Esophagus squamous epithelium (tissue), 5 donors: ENCODE measurements at regions not wholly inside any gene's neighbourhood (a gene's known extent, or its start where the extent isn't known, plus 50 kb on each side); places are given as distances from the start of the nearest gene placed in this dataset.

Experiments used
- DNase-seq: peaks from one replicate; lab custom pipeline; 2025; lab: John Stamatoyannopoulos, UW
- H3K27ac ChIP-seq, 4 donors: fragments of 200-600 bp; sonication (generic); one replicate each; pipeline ENCODE4 v1.5.1; 2016 to 2019; ENCODE audit warnings: mild to moderate bottlenecking in 1 of 4
- H3K27me3 ChIP-seq, 4 donors: fragments of 200-600 bp; sonication (generic); 1 replicate in 3 of 4; 2 replicates in 1 of 4; pipeline versions ENCODE4 v1.5.1 to v1.6.0; 2017 to 2021; ENCODE audit warnings: antibody characterized with exemption in 1 of 4
- H3K36me3 ChIP-seq, 3 donors: fragments of 200-600 bp; sonication (generic); one replicate each; pipeline ENCODE4 v1.5.1; 2016 to 2019
- H3K4me1 ChIP-seq, 3 donors: fragments of 200-600 bp; sonication (generic); one replicate each; pipeline ENCODE4 v1.5.1; 2017 to 2019
- H3K4me3 ChIP-seq, 4 donors: fragments of 200-600 bp; sonication (generic); 1 replicate in 3 of 4; 2 replicates in 1 of 4; pipeline ENCODE4 v1.5.1; 2016 to 2019; ENCODE audit warnings: mild to moderate bottlenecking in 2 of 4, moderate library complexity in 1 of 4
- H3K9me3 ChIP-seq, 3 donors: fragments of 200-600 bp; sonication (generic); one replicate each; pipeline ENCODE4 v1.5.1; 2016 to 2019
- CTCF ChIP-seq, 6 experiments: fragments of 450-650 bp in 4 of 6; fragments of 200-600 bp in 2 of 6; sonication (generic) in 2 of 6; IDR thresholded peaks; one replicate each; pipeline ENCODE4 v1.5.1; 2016 to 2019; ENCODE audit warnings: antibody characterized with exemption in 6 of 6, mild to moderate bottlenecking in 4 of 6, moderate library complexity in 4 of 6
- POLR2A ChIP-seq, 4 donors: fragments of 450-650 bp; IDR thresholded peaks; one replicate each; pipeline ENCODE4 v1.6.1; 2017; ENCODE audit warnings: antibody characterized with exemption in 4 of 4, mild to moderate bottlenecking in 4 of 4, moderate library complexity in 3 of 4
- WGBS, 2 donors: methylation state at CpG; one replicate each; pipeline ENCODE4 v1.1.5; 2018; 5-methylcytosine and 5-hydroxymethylcytosine counted together
- intact Hi-C: fragments of 100-400 bp; cut with DNase I; formaldehyde crosslinking; loops from one replicate; pipeline ENCODE4 v1.15.0; 2022
- donor health status: DM: yes; HTN: yes; CAD: no.

GRCh38 chr9:134493461-134494272, 147.9 kb upstream of the COL5A1 start:
- Histone ChIP-seq H3K4me1 (peaks cover 0 to 13% (median 0%) of the 10 kb centered on the region in 3 donors), H3K27me3 (peaks cover 0 to 77% (median 0%) of the 10 kb centered on the region in 4 donors), H3K36me3 (no peaks in the 10 kb centered on the region), H3K27ac (no peak overlapping the region), H3K9me3 (no peaks in the 10 kb centered on the region), H3K4me3 (no peak overlapping the region)
- TF ChIP-seq CTCF (IDR thresholded peaks at IDR 0.05) (no peak), POLR2A (IDR thresholded peaks at IDR 0.05) (no peak)
- intact Hi-C loops = no loop called here
- DNase-seq = no peak
- 82 to 84% methylated on average over 23 to 24 of the region's 26 CpGs for WGBS, 2 donors

DNA sequence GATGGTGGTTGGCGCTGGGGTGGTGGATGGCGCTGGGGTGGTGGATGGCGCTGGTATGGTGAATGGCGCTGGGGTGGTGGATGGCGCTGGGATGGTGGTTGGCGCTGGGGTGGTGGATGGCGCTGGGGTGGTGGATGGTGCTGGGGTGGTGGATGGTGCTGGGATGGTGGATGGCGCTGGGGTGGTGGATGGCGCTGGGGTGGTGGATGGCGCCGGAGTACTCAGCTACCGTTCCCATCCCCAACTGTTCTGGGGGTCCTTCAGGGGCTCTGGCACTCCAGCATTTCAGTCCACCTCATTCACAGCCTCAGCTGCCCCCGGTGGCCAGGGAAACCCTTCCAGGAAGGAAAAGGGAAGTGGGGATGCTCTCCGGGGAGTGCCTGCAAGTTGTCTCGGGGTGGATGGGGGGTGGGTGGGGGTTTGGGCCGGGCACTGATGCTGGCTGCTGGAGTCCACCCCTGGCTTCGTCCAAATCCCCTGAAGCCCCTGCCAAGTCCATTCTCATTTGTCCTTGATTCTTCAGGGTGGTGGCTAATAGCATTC, 147.3 kb upstream of the COL5A1 start:
- Histone ChIP-seq H3K4me1 (peaks cover 0 to 13% (median 0%) of the 10 kb centered on the region in 3 donors), H3K4me3 (no peak overlapping the region), H3K9me3 (no peaks in the 10 kb centered on the region), H3K27ac (no peak overlapping the region), H3K27me3 (peaks cover 0 to 70% (median 0%) of the 10 kb centered on the region in 4 donors), H3K36me3 (no peaks in the 10 kb centered on the region)
- TF ChIP-seq POLR2A (IDR thresholded peaks at IDR 0.05) = no peak
- TF ChIP-seq CTCF (IDR thresholded peaks at IDR 0.05) = no peak
- intact Hi-C loops = no loop called here
- 82 to 87% methylated on average over 12 to 14 of the region's 17 CpGs for WGBS, 2 donors
- no peak for DNase-seq

- no peaks in the 10 kb centered on the region for H3K9me3 ChIP-seq
- H3K27me3 ChIP-seq = peaks cover 0 to 69% (median 0%) of the 10 kb centered on the region in 4 donors
- intact Hi-C loops = no loop called here
- no peak overlapping the region for H3K27ac ChIP-seq
- H3K4me1 ChIP-seq = peaks cover 0 to 13% (median 0%) of the 10 kb centered on the region in 3 donors
- no peak overlapping the region for H3K4me3 ChIP-seq
- TF ChIP-seq CTCF (IDR thresholded peaks at IDR 0.05) (no peak), POLR2A (IDR thresholded peaks at IDR 0.05) (no peak)
- H3K36me3 ChIP-seq = no peaks in the 10 kb centered on the region
- 72 to 76% methylated on average over 6 to 8 of the region's 11 CpGs for WGBS, 2 donors
- DNase-seq = no peak
These were observed 146.7 kb upstream of the COL5A1 start for GRCh38 chr9:134494905-134495304.

DNA sequence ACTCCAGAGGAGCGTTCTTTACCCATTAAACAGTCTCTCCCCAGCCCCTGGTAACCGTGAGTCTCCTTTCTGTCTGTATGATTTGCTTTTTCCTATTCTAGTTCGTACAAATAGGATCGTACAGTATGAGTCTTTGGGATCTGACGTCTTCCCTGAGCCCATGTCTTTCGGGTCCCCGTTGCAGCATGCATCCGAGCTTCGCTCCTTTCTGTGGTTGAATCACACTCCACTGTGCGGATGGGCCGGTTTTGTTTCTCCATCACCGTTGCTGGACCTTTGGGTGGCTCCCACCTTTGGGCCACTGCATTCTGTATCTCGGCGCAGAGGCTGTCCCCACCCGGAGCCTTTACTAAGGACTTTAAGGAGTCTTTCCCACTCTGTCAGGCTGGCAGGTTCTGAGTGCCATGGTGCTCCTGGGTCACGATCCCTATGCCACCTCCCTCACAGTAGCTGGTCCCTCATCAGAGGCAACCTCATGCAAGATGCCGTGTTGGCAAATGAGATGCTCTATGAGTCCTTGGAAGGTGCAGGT, 145.7 kb upstream of the COL5A1 start:
- DNase-seq = no peak
- Histone ChIP-seq H3K9me3 (no peaks in the 10 kb centered on the region), H3K4me3 (no peak overlapping the region), H3K4me1 (peaks cover 0 to 13% (median 0%) of the 10 kb centered on the region in 3 donors), H3K27me3 (peaks cover 0 to 70% (median 0%) of the 10 kb centered on the region in 4 donors), H3K36me3 (no peaks in the 10 kb centered on the region), H3K27ac (peak overlapping the region in 1 of 4 donors; percentile 14)
- 81 to 84% methylated on average over 9 to 17 of the region's 17 CpGs for WGBS, 2 donors
- intact Hi-C loops = no loop called here
- TF ChIP-seq POLR2A (IDR thresholded peaks at IDR 0.05) = no peak
- TF ChIP-seq CTCF (IDR thresholded peaks at IDR 0.05) = no peak
